ENCODE measurements at regions not wholly inside any gene's neighbourhood (a gene's known extent, or its start where the extent isn't known, plus 50 kb on each side); places are given as distances from the start of the nearest gene placed in this dataset.
"Not testable (repeated sequence)": the region's sequence is repeated elsewhere in the genome, so short reads cannot be mapped to it uniquely, and the experiment has no call there.

GRCh38 chr7:138359870-138360559 is 100.0 kb upstream of the TRIM24 start (continued):
- TF ChIP-seq PRDM10 (tag by site-specific recombination; IDR thresholded peaks at IDR 0.05): 0 out of 2 replicates have a peak, but pooled peaks have one; percentile 21

GRCh38 chr7:138363721-138364120 is 96.3 kb upstream of the TRIM24 start:
- Histone ChIP-seq H3K36me3 (ENCODE audit: control insufficient read depth in 2 of 2, insufficient read depth in 1 of 2, low read length in 2 of 2) (no peaks in the 10 kb centered on the region), H3K9me3 (ENCODE audit: control insufficient read depth, insufficient read depth, low read depth, low read length) (no peaks in the 10 kb centered on the region), H3K4me1 (ENCODE audit: control insufficient read depth, insufficient read depth, low read length) (no peaks in the 10 kb centered on the region), H3K27ac (ENCODE audit: extremely low read depth, low read depth, low read length) (no peak overlapping the region), H3K4me3 (ENCODE audit: low read depth, low read length) (no peak overlapping the region)
- ChIA-PET CTCF (no interaction called here), POLR2A (no interaction called here)
- TF ChIP-seq ZNF112 (tag by site-specific recombination; IDR thresholded peaks at IDR 0.05) (no peak), ZNF768 (tag by site-specific recombination; IDR thresholded peaks at IDR 0.05) (no peak), ZNF792 (tag by site-specific recombination; IDR thresholded peaks at IDR 0.05) (no peak), ZNF302 (tag by site-specific recombination; IDR thresholded peaks at IDR 0.05; ENCODE audit: low read depth) (no peak), ZNF600 (tag by site-specific recombination; IDR thresholded peaks at IDR 0.05) (no peak), HOXA7 (CRISPR knock-in tag; IDR thresholded peaks at IDR 0.05; ENCODE audit: borderline replicate concordance) (no peak), ZNF146 (tag by site-specific recombination; IDR thresholded peaks at IDR 0.05) (no peak), ZNF610 (tag by site-specific recombination; IDR thresholded peaks at IDR 0.05; ENCODE audit: borderline replicate concordance) (no peak), ZNF350 (tag by site-specific recombination; IDR thresholded peaks at IDR 0.05) (no peak), ZNF184 (tag by site-specific recombination; IDR thresholded peaks at IDR 0.05) (no peak), ZNF121 (tag by site-specific recombination; IDR thresholded peaks at IDR 0.05) (no peak), ZNF585B (tag by site-specific recombination; IDR thresholded peaks at IDR 0.05) (no peak), ZNF324 (tag by site-specific recombination; IDR thresholded peaks at IDR 0.05) (no peak), ZNF214 (tag by site-specific recombination; IDR thresholded peaks at IDR 0.05; ENCODE audit: borderline replicate concordance) (no peak)

- H3K36me3 ChIP-seq (ENCODE audit: control insufficient read depth in 2 of 2, insufficient read depth in 1 of 2, low read length in 2 of 2); H3K4me3 ChIP-seq (ENCODE audit: low read depth, low read length); H3K4me1 ChIP-seq (ENCODE audit: control insufficient read depth, insufficient read depth, low read length); POLR2A ChIA-PET; H3K9me3 ChIP-seq (ENCODE audit: control insufficient read depth, insufficient read depth, low read depth, low read length); H3K27ac ChIP-seq (ENCODE audit: extremely low read depth, low read depth, low read length): not testable (repeated sequence)
- CTCF ChIA-PET: interaction anchor here (0.7 kb wide), 1 partner anchor 319 kb away, joined by 3 read pairs; no protein-coding TSS in a partner anchor
Measured at GRCh38 chr7:138366137-138366536, 93.9 kb upstream of the TRIM24 start.

- CTCF ChIA-PET; H3K4me3 ChIP-seq (ENCODE audit: low read depth, low read length); POLR2A ChIA-PET; H3K4me1 ChIP-seq (ENCODE audit: control insufficient read depth, insufficient read depth, low read length); H3K27ac ChIP-seq (ENCODE audit: extremely low read depth, low read depth, low read length); H3K36me3 ChIP-seq (ENCODE audit: control insufficient read depth in 2 of 2, insufficient read depth in 1 of 2, low read length in 2 of 2); H3K9me3 ChIP-seq (ENCODE audit: control insufficient read depth, insufficient read depth, low read depth, low read length): not testable (repeated sequence)
- peak; percentile 51; the same call in 1 of the 2 replicates for TF ChIP-seq ZNF600 (tag by site-specific recombination; IDR thresholded peaks at IDR 0.05)
Measured at GRCh38 chr7:138366676-138367075, 93.4 kb upstream of the TRIM24 start.

Data from HEK293 (cell line).